Progenitor cell of endocrine pancreas (in vitro differentiated cells): ENCODE measurements at regions not wholly inside any gene's neighbourhood (a gene's known extent, or its start where the extent isn't known, plus 50 kb on each side); places are given as distances from the start of the nearest gene placed in this dataset.
"Not testable (repeated sequence)": the region's sequence is repeated elsewhere in the genome, so short reads cannot be mapped to it uniquely, and the experiment has no call there.

Experiments
- DNase-seq: peaks from one replicate; pipeline ENCODE4 v3.0.0; 2021; ENCODE audit warnings: low spot score; ENCODE audit not compliant: unreplicated experiment
- H3K27ac Mint-ChIP-seq: 2 replicates; pipeline ENCODE4 v1.8.0; 2021; ENCODE audit warnings: mild to moderate bottlenecking, moderate library complexity, mixed read lengths
- H3K27me3 Mint-ChIP-seq: 2 replicates; pipeline ENCODE4 v1.8.0; 2021; ENCODE audit warnings: mixed read lengths
- H3K36me3 Mint-ChIP-seq: 2 replicates; pipeline ENCODE4 v1.8.0; 2022; ENCODE audit warnings: mixed read lengths; ENCODE audit not compliant: insufficient read depth
- H3K4me1 Mint-ChIP-seq: 2 replicates; pipeline ENCODE4 v1.8.0; 2021; ENCODE audit warnings: low read depth, mixed read lengths
- H3K4me3 Mint-ChIP-seq: 2 replicates; pipeline ENCODE4 v1.8.0; 2021; ENCODE audit warnings: low read depth, mild to moderate bottlenecking, moderate library complexity, mixed read lengths
- H3K9me3 Mint-ChIP-seq: 2 replicates; pipeline ENCODE4 v1.8.0; 2021; ENCODE audit warnings: low read depth, mixed read lengths
- TF ChIP-seq, protein P1 (sequence below): fragments of 200-600 bp; sonication (generic); IDR thresholded peaks from one replicate; pipeline ENCODE4 v1.5.0; 2021; ENCODE audit warnings: antibody characterized with exemption, mild to moderate bottlenecking; ENCODE audit not compliant: unreplicated experiment

DNA sequence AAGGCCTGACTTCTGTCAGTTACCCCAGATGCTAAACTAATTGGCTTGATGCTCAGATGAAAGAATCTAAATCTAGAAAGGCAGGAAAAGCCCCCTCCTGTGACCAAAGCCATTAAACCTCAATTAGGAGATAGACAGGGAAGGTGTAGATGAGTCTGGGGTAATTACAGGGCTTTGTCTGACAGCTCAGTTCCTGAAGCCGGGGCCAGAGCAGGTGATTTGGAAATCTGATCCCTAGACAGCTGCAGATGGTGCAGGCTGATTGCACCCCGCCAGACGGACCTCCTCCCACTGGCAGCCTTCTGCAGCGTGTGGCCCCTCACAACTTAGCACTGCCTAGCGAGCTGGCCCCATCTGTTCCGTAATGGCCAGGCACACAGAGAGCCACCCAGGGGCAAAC, 395.1 kb downstream of the HLX start:
- no peaks in the 10 kb centered on the region for H3K36me3 Mint-ChIP-seq
- H3K4me3 Mint-ChIP-seq, result no peak overlapping the region
- peaks cover 5% of the 10 kb centered on the region for H3K27me3 Mint-ChIP-seq
- no peaks in the 10 kb centered on the region for H3K9me3 Mint-ChIP-seq
- TF ChIP-seq, protein P1, sequence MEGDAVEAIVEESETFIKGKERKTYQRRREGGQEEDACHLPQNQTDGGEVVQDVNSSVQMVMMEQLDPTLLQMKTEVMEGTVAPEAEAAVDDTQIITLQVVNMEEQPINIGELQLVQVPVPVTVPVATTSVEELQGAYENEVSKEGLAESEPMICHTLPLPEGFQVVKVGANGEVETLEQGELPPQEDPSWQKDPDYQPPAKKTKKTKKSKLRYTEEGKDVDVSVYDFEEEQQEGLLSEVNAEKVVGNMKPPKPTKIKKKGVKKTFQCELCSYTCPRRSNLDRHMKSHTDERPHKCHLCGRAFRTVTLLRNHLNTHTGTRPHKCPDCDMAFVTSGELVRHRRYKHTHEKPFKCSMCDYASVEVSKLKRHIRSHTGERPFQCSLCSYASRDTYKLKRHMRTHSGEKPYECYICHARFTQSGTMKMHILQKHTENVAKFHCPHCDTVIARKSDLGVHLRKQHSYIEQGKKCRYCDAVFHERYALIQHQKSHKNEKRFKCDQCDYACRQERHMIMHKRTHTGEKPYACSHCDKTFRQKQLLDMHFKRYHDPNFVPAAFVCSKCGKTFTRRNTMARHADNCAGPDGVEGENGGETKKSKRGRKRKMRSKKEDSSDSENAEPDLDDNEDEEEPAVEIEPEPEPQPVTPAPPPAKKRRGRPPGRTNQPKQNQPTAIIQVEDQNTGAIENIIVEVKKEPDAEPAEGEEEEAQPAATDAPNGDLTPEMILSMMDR, result no peak
- H3K27ac Mint-ChIP-seq, result no peak overlapping the region
- DNase-seq, result no peak
- H3K4me1 Mint-ChIP-seq, result no peaks in the 10 kb centered on the region

DNA sequence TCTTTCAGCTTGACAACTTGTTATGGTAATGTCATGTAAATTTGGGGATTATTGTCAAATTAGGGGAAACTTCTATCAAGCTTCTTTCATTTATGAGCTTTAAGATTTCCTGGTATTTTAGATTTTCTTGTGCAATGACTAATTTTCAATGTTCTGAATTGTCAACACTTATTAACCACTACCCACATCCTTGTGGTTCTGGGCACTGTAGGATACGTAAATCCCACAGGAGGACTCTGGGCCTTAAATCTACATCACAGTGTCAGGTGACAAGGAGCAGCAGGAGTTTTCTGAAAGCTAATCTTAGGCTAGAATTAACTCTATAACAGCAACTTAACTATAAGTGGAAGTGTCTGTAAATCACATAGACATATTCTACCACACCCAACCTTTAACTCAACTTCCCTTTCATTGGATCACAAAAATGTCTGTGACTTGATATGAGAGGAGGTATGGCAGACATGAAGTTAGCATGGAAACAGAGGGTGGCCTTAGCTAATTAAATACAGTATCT, 397.7 kb downstream of the HLX start:
- DNase-seq, result no peak
- Mint-ChIP-seq H3K27me3 (peaks cover 5% of the 10 kb centered on the region), H3K9me3 (peaks cover 7% of the 10 kb centered on the region), H3K4me3 (no peak overlapping the region), H3K27ac (no peak overlapping the region), H3K36me3 (no peaks in the 10 kb centered on the region), H3K4me1 (no peaks in the 10 kb centered on the region)
- TF ChIP-seq, protein P1, result no peak

DNA sequence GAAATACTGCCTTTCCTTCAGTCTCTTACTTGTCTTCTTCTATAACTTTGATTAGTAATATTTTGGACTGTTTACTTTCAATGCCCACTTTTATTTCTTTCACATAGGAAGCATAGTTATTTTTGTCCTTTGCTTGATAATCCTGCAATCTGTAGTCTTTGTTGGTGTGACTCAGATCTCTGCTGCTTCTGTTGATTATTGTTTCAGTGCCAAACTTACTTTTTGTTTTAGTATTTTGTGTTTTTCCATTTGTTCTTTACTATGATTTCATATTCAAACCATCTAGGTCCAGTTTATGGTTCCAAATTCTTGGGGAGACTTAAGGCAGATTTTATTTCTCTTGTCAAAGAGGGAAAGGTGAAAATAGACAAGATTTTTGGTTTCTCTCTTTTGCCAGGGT, 399.9 kb downstream of the HLX start:
- DNase-seq, result no peak
- no peak overlapping the region for H3K4me3 Mint-ChIP-seq
- TF ChIP-seq, protein P1, result no peak
- no peak overlapping the region for H3K27ac Mint-ChIP-seq
- H3K4me1 Mint-ChIP-seq, result no peaks in the 10 kb centered on the region
- no peaks in the 10 kb centered on the region for H3K36me3 Mint-ChIP-seq
- peaks cover 3% of the 10 kb centered on the region for H3K27me3 Mint-ChIP-seq
- peaks cover 15% of the 10 kb centered on the region for H3K9me3 Mint-ChIP-seq

DNA sequence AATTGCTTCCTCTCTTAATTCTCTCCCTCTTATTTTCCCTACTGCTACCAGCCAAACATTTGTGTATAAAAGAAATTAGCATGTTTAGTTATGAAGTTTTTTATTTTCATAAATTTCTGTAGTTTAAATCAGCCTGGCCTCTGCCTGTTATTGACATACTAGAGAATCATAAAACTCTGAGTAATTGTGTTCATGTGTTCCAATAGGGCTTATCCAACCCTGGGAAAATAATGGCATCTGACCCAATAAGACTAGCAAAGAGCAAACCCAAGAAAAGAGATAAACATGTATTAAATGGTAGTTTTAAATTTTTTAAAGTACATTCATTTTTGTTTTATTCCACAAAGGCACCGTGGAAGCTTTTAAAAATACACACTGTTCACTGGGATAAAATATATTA, 404.3 kb downstream of the HLX start:
- Mint-ChIP-seq H3K4me1 (no peaks in the 10 kb centered on the region), H3K9me3 (peaks cover 15% of the 10 kb centered on the region), H3K27ac (no peak overlapping the region), H3K36me3 (no peaks in the 10 kb centered on the region), H3K4me3 (no peak overlapping the region), H3K27me3 (no peaks in the 10 kb centered on the region)
- DNase-seq, result no peak
- TF ChIP-seq, protein P1, result no peak

DNA sequence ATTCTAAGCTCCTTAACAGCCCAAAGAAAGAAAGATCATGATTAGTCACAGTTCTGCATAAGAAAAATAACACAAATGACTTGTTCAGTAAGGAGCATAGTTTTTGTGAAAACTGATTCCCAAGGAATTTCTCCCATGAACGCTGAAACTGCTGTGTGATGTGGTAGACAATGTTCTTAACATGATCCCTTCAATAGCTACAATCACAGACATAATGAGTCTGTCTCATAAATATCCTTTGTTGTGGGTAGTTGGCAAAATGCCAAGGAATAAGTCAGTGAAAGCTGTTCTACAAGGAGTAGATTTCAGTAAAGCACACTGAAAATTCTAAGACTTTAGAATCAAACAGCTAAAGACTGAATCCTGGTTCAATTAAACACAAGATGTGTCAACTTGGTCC, 404.8 kb downstream of the HLX start:
- no peak overlapping the region for H3K27ac Mint-ChIP-seq
- TF ChIP-seq, protein P1, result no peak
- H3K9me3 Mint-ChIP-seq, result peaks cover 15% of the 10 kb centered on the region
- H3K4me3 Mint-ChIP-seq, result no peak overlapping the region
- DNase-seq, result no peak
- no peaks in the 10 kb centered on the region for H3K27me3 Mint-ChIP-seq
- no peaks in the 10 kb centered on the region for H3K4me1 Mint-ChIP-seq
- H3K36me3 Mint-ChIP-seq, result no peaks in the 10 kb centered on the region

DNA sequence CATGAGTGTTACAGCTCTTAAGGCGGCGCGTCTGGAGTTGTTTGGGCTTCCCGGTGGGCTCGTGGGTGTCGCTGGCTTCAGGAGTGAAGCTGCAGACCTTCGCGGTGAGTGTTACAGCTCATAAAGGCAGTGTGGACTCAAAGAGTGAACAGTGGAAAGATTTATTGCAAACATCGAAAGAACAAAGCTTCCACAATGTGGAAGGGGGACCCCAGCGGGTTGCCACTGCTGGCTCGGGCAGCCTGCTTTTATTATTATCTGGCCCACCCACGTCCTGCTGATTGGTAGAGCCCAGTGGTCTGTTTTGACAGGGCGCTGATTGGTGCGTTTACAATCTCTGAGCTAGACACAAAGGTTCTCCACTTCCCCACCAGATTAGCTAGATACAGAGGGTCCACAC, 405.7 kb downstream of the HLX start:
- not testable (repeated sequence) for DNase-seq, H3K36me3 Mint-ChIP-seq, H3K4me3 Mint-ChIP-seq, H3K4me1 Mint-ChIP-seq, H3K27me3 Mint-ChIP-seq, H3K27ac Mint-ChIP-seq
- H3K9me3 Mint-ChIP-seq, result peaks cover 15% of the 10 kb centered on the region

DNA sequence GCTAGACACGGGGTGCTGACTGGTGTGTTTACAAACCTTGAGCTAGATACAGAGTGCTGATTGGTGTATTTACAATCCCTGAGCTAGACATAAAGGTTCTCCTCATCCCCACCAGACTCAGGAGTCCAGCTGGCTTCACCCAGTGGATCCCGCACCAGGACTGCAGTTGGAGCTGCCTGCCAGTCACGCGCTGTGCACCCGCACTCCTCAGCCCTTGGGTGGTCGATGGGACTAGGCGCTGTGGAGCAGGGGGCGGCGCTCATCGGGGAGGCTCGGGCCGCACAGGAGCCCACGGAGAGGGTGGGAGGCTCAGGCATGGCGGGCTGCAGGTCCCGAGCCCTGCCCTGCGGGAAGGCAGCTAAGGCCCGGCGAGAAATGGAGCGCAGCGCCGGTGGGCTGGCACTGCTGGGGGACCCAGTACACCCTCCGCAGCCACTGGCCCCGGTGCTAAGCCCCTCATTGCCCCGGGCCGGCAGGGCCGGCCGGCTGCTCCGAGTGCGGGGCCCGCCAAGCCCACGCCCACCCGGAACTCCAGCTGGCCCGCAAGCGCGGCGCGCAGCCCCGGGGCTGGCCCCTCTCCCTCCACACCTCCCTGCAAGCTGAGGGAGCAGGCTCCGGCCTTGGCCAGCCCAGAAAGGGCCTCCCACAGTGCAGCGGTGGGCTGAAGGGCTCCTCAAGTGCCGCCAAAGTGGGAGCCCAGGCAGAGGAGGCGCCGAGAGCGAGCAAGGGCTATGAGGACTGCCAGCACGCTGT, 406.4 kb downstream of the HLX start:
- not testable (repeated sequence) for DNase-seq, H3K4me3 Mint-ChIP-seq, H3K27me3 Mint-ChIP-seq, H3K27ac Mint-ChIP-seq, H3K4me1 Mint-ChIP-seq, H3K36me3 Mint-ChIP-seq
- peaks cover 15% of the 10 kb centered on the region for H3K9me3 Mint-ChIP-seq
